ENCODE measurements at regions not wholly inside any gene's neighbourhood (a gene's known extent, or its start where the extent isn't known, plus 50 kb on each side); places are given as distances from the start of the nearest gene placed in this dataset.

DNA sequence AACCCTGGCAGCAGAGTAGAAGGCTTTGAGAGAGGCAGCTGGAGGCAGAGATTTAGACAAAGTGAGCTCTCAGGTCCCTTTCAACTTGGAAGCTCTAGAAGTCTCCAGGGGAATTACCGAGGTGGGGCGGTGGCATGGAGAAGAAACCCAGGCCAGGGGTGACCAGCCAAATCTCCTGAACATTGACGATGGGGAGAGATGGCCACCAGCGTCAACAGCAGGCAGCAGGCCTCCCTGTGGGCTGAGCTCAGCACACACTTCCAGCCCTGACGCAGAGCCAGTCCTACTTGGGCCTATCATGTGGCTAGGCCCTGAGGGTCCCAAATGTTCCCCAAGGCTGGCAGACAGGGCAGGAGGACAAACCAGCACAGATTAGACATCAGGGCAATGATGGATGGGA lies 187.8 kb downstream of the BCOR start:
- Mint-ChIP-seq H3K27me3 (ENCODE audit: insufficient read depth) (peaks cover 19% of the 10 kb centered on the region), H3K9me3 (peaks cover 17% of the 10 kb centered on the region), H3K4me3 (no peak overlapping the region), H3K27ac (no peak overlapping the region), H3K36me3 (ENCODE audit: low read depth) (no peaks in the 10 kb centered on the region), H3K4me1 (peaks cover 7% of the 10 kb centered on the region)
- Histone ChIP-seq H3K4me1 (ENCODE audit: control insufficient read depth, insufficient read depth, low read length) (no peaks in the 10 kb centered on the region), H3K9ac (ENCODE audit: extremely low read depth, low read length, poor library complexity, severe bottlenecking) (no peak overlapping the region), H3K27me3 (ENCODE audit: control insufficient read depth, insufficient read depth, low read length, poor library complexity, severe bottlenecking) (no peaks in the 10 kb centered on the region), H3K27ac (ENCODE audit: low read depth, low read length) (no peak overlapping the region), H3K4me3 (ENCODE audit: low read length) (no peak overlapping the region), H3K36me3 (ENCODE audit: control insufficient read depth, insufficient read depth, low read length) (no peaks in the 10 kb centered on the region), H3K9me3 (ENCODE audit: control insufficient read depth, low read length) (no peaks in the 10 kb centered on the region)
- 93 to 96% methylated on average over 4 to 5 of the region's 5 CpGs for WGBS, 2 experiments (ENCODE audit: insufficient coverage in 1 of 2, insufficient read length in 1 of 2)
- TF ChIP-seq, protein P1, sequence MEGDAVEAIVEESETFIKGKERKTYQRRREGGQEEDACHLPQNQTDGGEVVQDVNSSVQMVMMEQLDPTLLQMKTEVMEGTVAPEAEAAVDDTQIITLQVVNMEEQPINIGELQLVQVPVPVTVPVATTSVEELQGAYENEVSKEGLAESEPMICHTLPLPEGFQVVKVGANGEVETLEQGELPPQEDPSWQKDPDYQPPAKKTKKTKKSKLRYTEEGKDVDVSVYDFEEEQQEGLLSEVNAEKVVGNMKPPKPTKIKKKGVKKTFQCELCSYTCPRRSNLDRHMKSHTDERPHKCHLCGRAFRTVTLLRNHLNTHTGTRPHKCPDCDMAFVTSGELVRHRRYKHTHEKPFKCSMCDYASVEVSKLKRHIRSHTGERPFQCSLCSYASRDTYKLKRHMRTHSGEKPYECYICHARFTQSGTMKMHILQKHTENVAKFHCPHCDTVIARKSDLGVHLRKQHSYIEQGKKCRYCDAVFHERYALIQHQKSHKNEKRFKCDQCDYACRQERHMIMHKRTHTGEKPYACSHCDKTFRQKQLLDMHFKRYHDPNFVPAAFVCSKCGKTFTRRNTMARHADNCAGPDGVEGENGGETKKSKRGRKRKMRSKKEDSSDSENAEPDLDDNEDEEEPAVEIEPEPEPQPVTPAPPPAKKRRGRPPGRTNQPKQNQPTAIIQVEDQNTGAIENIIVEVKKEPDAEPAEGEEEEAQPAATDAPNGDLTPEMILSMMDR (conservative IDR thresholded peaks at IDR 0.05) = no peak
- DNase-seq = no peak

DNA sequence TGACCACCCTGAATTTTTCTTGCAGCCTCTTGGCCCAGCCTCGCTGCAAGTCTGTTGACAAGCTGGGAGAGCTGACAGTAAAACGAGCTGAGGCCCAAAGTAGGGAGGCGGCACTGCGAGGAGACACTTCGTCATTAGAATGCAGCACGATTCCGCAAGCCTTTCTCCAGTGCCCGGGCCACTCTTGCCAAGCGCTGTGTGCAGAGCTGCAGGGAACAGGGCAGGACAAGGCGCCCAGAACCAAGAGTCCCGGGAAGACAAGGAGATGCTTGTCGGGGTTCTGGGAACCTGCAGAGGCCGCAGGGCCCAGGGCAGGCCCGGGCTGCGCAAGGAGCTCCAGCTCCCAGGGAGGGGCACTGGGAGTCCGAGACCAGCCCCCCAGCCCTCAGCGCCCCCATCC lies 187.1 kb downstream of the BCOR start:
- Histone ChIP-seq H3K27ac (ENCODE audit: low read depth, low read length) (no peak overlapping the region), H3K9me3 (ENCODE audit: control insufficient read depth, low read length) (no peaks in the 10 kb centered on the region), H3K4me3 (ENCODE audit: low read length) (no peak overlapping the region), H3K9ac (ENCODE audit: extremely low read depth, low read length, poor library complexity, severe bottlenecking) (no peak overlapping the region), H3K27me3 (ENCODE audit: control insufficient read depth, insufficient read depth, low read length, poor library complexity, severe bottlenecking) (no peaks in the 10 kb centered on the region), H3K36me3 (ENCODE audit: control insufficient read depth, insufficient read depth, low read length) (no peaks in the 10 kb centered on the region), H3K4me1 (ENCODE audit: control insufficient read depth, insufficient read depth, low read length) (no peaks in the 10 kb centered on the region)
- Mint-ChIP-seq H3K4me3 (no peak overlapping the region), H3K9me3 (peaks cover 17% of the 10 kb centered on the region), H3K4me1 (peaks cover 7% of the 10 kb centered on the region), H3K27ac (no peak overlapping the region), H3K27me3 (ENCODE audit: insufficient read depth) (peaks cover 14% of the 10 kb centered on the region), H3K36me3 (ENCODE audit: low read depth) (no peaks in the 10 kb centered on the region)
- TF ChIP-seq, protein P1 (conservative IDR thresholded peaks at IDR 0.05) = no peak
- 40 to 90% methylated on average over 1 to 16 of the region's 17 CpGs for WGBS, 2 experiments (ENCODE audit: insufficient coverage in 1 of 2, insufficient read length in 1 of 2)
- no peak for DNase-seq

DNA sequence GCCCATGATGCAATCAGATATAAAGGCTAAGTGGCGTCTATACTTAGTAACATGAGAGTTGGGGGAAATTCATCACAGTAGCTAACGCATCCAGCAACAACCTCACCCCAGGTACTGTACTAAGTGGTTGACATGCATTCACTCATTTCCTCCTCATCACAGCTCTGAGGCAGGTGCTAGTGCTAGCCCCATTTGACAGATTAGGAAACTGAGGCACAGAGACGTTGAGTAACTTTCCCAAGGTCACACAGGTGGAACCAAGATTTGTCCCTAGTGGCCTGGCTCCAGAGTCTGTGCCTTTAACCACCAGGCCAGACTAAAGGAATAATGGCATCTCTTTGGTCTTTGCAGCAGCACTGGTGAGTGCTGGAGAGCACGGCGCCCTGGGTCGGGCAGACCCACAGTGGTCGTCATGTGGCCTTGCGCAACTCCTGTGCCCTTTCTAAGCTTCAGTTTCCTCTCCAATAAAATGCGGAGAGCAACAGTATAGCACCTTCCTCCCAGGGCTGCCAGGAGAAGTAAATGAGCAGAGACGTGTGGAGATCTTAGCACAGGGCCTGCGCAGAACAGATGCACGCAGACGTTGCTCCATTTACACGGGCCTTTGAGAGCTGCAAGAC lies 186.4 kb downstream of the BCOR start:
- DNase-seq = no peak
- Mint-ChIP-seq H3K4me1 (peaks cover 7% of the 10 kb centered on the region), H3K36me3 (ENCODE audit: low read depth) (no peaks in the 10 kb centered on the region), H3K27me3 (ENCODE audit: insufficient read depth) (peaks cover 13% of the 10 kb centered on the region), H3K27ac (no peak overlapping the region), H3K9me3 (peaks cover 20% of the 10 kb centered on the region), H3K4me3 (no peak overlapping the region)
- Histone ChIP-seq H3K27ac (ENCODE audit: low read depth, low read length) (no peak overlapping the region), H3K27me3 (ENCODE audit: control insufficient read depth, insufficient read depth, low read length, poor library complexity, severe bottlenecking) (no peaks in the 10 kb centered on the region), H3K4me3 (ENCODE audit: low read length) (no peak overlapping the region), H3K9ac (ENCODE audit: extremely low read depth, low read length, poor library complexity, severe bottlenecking) (no peak overlapping the region), H3K9me3 (ENCODE audit: control insufficient read depth, low read length) (no peaks in the 10 kb centered on the region), H3K36me3 (ENCODE audit: control insufficient read depth, insufficient read depth, low read length) (no peaks in the 10 kb centered on the region), H3K4me1 (ENCODE audit: control insufficient read depth, insufficient read depth, low read length) (no peaks in the 10 kb centered on the region)
- 91 to 100% methylated on average over 3 to 14 of the region's 14 CpGs for WGBS, 2 experiments (ENCODE audit: insufficient coverage in 1 of 2, insufficient read length in 1 of 2)
- TF ChIP-seq, protein P1 (conservative IDR thresholded peaks at IDR 0.05) = no peak

Measured in endodermal cell (in vitro differentiated cells).